K562 (cell line): ENCODE measurements at regions not wholly inside any gene's neighbourhood (a gene's known extent, or its start where the extent isn't known, plus 50 kb on each side); places are given as distances from the start of the nearest gene placed in this dataset.
A peak's percentile ranks its signal among the peaks of the same experiment; 100 is the strongest.

Experiments
- ATAC-seq: fragments of 200-7000 bp; cut with Tn5 transposase; 3 replicates; pipeline ENCODE4 v1.9.1; 2020; ENCODE audit warnings: moderate library complexity
- BruUV-seq: library from RNA; stranded (reverse); fragments of 400-500 nt; replicated peaks from 2 replicates; lab custom pipeline; 2021; lab: Mats Ljungman, UMichigan
- CTCF ChIA-PET: fragments of 300-600 bp; formaldehyde crosslinking; extraction: SDS; loops from one replicate; lab custom pipeline; 2021; ENCODE audit warnings: low intra/inter-chr PET ratio; lab: Yijun Ruan, JAX
- POLR2A ChIA-PET: fragments of 300-600, 350-650 bp; sonication (Branson Sonifier 250); formaldehyde crosslinking; extraction: SDS; loops from one replicate; lab custom pipeline; 2021; ENCODE audit warnings: antibody characterized with exemption, inconsistent platforms; lab: Yijun Ruan, JAX
- DNase-seq, 4 experiments: peaks; one replicate each; pipeline versions ENCODE4 v3.0.0 to v3.0.0-alpha.2; 2011 to 2018; ENCODE audit warnings: low spot score in 3 of 4, mixed read lengths in 3 of 4; ENCODE audit errors: extremely low read depth in 1 of 4
- FAIRE-seq: peaks from 2 replicates; lab custom pipeline; 2011; peaks lifted over from hg19 to GRCh38; lab: Jason Lieb, UNC
- H2AFZ ChIP-seq: 2 replicates; pipeline ENCODE4 v1.6.0; 2011; ENCODE audit warnings: low read depth, low read length, control low read depth, inconsistent platforms
- H3K27ac ChIP-seq: fragments of 200-600 bp; 3 replicates; pipeline ENCODE4 v1.8.0; 2011; ENCODE audit warnings: low read depth, mild to moderate bottlenecking, control low read depth, inconsistent platforms, low read length, moderate library complexity, mixed read lengths; ENCODE audit errors: extremely low read depth
- H3K27me3 ChIP-seq, 2 experiments: fragments of 300-600 bp in 1 of 2; 2 replicates in 1 of 2; 3 replicates in 1 of 2; pipeline versions ENCODE4 v1.6.0 to v1.8.0; 2011; ENCODE audit warnings: inconsistent platforms in 2 of 2, low read length in 2 of 2, mild to moderate bottlenecking in 1 of 2, mixed read lengths in 1 of 2, moderate library complexity in 1 of 2; ENCODE audit not compliant: control insufficient read depth in 2 of 2, insufficient read depth in 2 of 2
- H3K36me3 ChIP-seq: fragments of 300-600 bp; 3 replicates; pipeline ENCODE4 v1.8.0; 2011; ENCODE audit warnings: mild to moderate bottlenecking, low read length, inconsistent platforms; ENCODE audit not compliant: control insufficient read depth, insufficient read depth
- H3K4me1 ChIP-seq, 2 experiments: fragments of 200-600 bp in 1 of 2; replicated peaks in 1 of 2; 2 replicates in 1 of 2; 3 replicates in 1 of 2; pipeline versions ENCODE4 v1.5.1 to v1.8.0; 2011; ENCODE audit warnings: inconsistent platforms in 2 of 2, low read length in 2 of 2, mild to moderate bottlenecking in 1 of 2, mixed read lengths in 1 of 2, moderate library complexity in 1 of 2; ENCODE audit not compliant: control insufficient read depth in 2 of 2, insufficient read depth in 2 of 2
- H3K4me2 ChIP-seq: 2 replicates; pipeline ENCODE4 v1.6.1; 2011; ENCODE audit warnings: low read length, control low read depth, inconsistent platforms, mixed read lengths; ENCODE audit not compliant: insufficient read depth
- H3K4me3 ChIP-seq: fragments of 200-600 bp; sonication (generic), shearing (Covaris generic); 2 replicates; pipeline ENCODE4 v1.5.1; 2016; ENCODE audit warnings: control low read depth, inconsistent platforms
- H3K79me2 ChIP-seq: fragments of 200-600 bp; 3 replicates; pipeline ENCODE4 v1.8.0; 2011; ENCODE audit warnings: low read length, inconsistent platforms; ENCODE audit not compliant: control insufficient read depth, insufficient read depth
- H3K9ac ChIP-seq, 2 experiments: 2 replicates each; pipeline versions ENCODE4 v1.6.0 to v1.6.1; 2011; ENCODE audit warnings: low read depth in 2 of 2, low read length in 2 of 2, control low read depth in 1 of 2, inconsistent platforms in 1 of 2, mild to moderate bottlenecking in 1 of 2, mixed read lengths in 1 of 2; ENCODE audit not compliant: insufficient read depth in 1 of 2
- H3K9me1 ChIP-seq: one replicate; pipeline ENCODE4 v1.6.0; 2011; ENCODE audit warnings: inconsistent platforms, mild to moderate bottlenecking, low read length, moderate library complexity; ENCODE audit not compliant: control insufficient read depth, insufficient read depth
- H3K9me3 ChIP-seq: replicated peaks from 2 replicates; pipeline ENCODE4 v1.5.1; 2011; ENCODE audit warnings: low read depth, low read length, inconsistent platforms; ENCODE audit not compliant: control insufficient read depth, insufficient read depth
- H4K20me1 ChIP-seq: replicated peaks from 2 replicates; pipeline ENCODE4 v1.6.1; 2011; ENCODE audit warnings: low read length, inconsistent platforms, mixed read lengths; ENCODE audit not compliant: control insufficient read depth, insufficient read depth
- BRD4 ChIP-seq: fragments of 200-600 bp; sonication (generic); IDR thresholded peaks from 2 replicates; pipeline ENCODE4 v1.6.1; 2017; ENCODE audit warnings: inconsistent platforms
- CHD4 ChIP-seq: fragments of 200-600 bp; sonication (generic); IDR thresholded peaks from 3 replicates; pipeline ENCODE4 v1.6.1; 2012; ENCODE audit warnings: low read depth, mild to moderate bottlenecking, mixed read lengths, low read length, inconsistent platforms; ENCODE audit not compliant: insufficient read depth, insufficient replicate concordance, poor library complexity, severe bottlenecking
- CLOCK ChIP-seq: fragments of 250-450 bp; sonication (Bioruptor Pico); IDR thresholded peaks from 2 replicates; pipeline ENCODE4 v1.4.0; 2020; ENCODE audit warnings: mild to moderate bottlenecking, moderate library complexity, borderline replicate concordance
- FOXA3 ChIP-seq, 2 experiments: fragments of 450-650 bp in 1 of 2; sonication (generic) in 1 of 2; formaldehyde crosslinking; IDR thresholded peaks in 1 of 2; conservative IDR thresholded peaks in 1 of 2; 2 replicates each; pipeline versions ENCODE4 v1.4.0 to v1.8.0; 2020 to 2022; ENCODE audit warnings: mild to moderate bottlenecking in 2 of 2, missing genetic modification reagents in 1 of 2
- KLF1 ChIP-seq: fragments of 450-650 bp; IDR thresholded peaks from 2 replicates; pipeline ENCODE4 v1.6.1; 2016; ENCODE audit warnings: missing genetic modification characterization, missing compliant biosample characterization
- KLF10 ChIP-seq: fragments of 250-450 bp; sonication (Bioruptor Pico); IDR thresholded peaks from 2 replicates; pipeline ENCODE4 v1.6.1; 2021; ENCODE audit warnings: matching md5 sums
- MCM3 ChIP-seq: fragments of 450-650 bp; IDR thresholded peaks from 2 replicates; pipeline ENCODE4 v1.6.1; 2016
- SRSF7 ChIP-seq: fragments of 200-400 bp; formaldehyde crosslinking; optimal IDR thresholded peaks from 2 replicates; pipeline ENCODE3; 2017; ENCODE audit warnings: mild to moderate bottlenecking, low read depth, low read length
- ZBTB33 ChIP-seq: sonication (generic); formaldehyde crosslinking; IDR thresholded peaks from 2 replicates; pipeline ENCODE4 v1.8.1; 2023; ENCODE audit warnings: mild to moderate bottlenecking, missing genetic modification reagents
- ZBTB9 ChIP-seq: fragments of 450-650 bp; formaldehyde crosslinking; IDR thresholded peaks from 2 replicates; pipeline ENCODE4 v1.4.0; 2020; ENCODE audit warnings: mild to moderate bottlenecking, moderate library complexity
- ZNF395 ChIP-seq: fragments of 200-800 bp; sonication (Bioruptor generic); IDR thresholded peaks from 2 replicates; pipeline ENCODE4 v1.6.1; 2017; ENCODE audit warnings: missing genetic modification characterization, missing compliant biosample characterization
- WGBS: fragments of 100-300 bp; shearing (Covaris generic); methylation state at CpG from one replicate; pipeline ENCODE4 v1.1.6; 2016; ENCODE audit warnings: low coverage, mixed read lengths; ENCODE audit not compliant: insufficient coverage; ENCODE audit errors: missing lambda C conversion rate; 5-methylcytosine and 5-hydroxymethylcytosine counted together
- in situ Hi-C: fragments of 300-500 bp; cut with MboI; formaldehyde crosslinking; loops from 4 replicates; pipeline ENCODE4 v1.15.0; 2018; ENCODE audit warnings: inconsistent platforms, mixed read lengths
- intact Hi-C: fragments of 100-400 bp; cut with micrococcal nuclease; formaldehyde crosslinking; loops from 2 replicates; pipeline ENCODE4 v1.14.2; 2022

- H3K27ac ChIP-seq, result peak overlapping the region; percentile 41; the same call in 2 of the 3 replicates
- intact Hi-C loops, result loop anchor here (5.0 kb wide), 1 partner anchor 36 kb away; no protein-coding TSS in a partner anchor
- ATAC-seq (peak; percentile 38), DNase-seq (no peak), FAIRE-seq (peak; percentile 35)
- no peaks in the 10 kb centered on the region for H3K36me3 ChIP-seq
- H3K9ac ChIP-seq, result no peak overlapping the region
- no peaks in the 10 kb centered on the region for H3K79me2 ChIP-seq
- H4K20me1 ChIP-seq, result no peaks in the 10 kb centered on the region
- H2AFZ ChIP-seq, result peak overlapping the region; percentile 29
- ChIA-PET CTCF (no interaction called here), POLR2A (interaction anchor here (0.6 to 1.0 kb wide), 3 partner anchors 16 to 38 kb away, joined by 3 read pairs; no protein-coding TSS in a partner anchor)
- H3K4me2 ChIP-seq, result peak overlapping the region; percentile 46; the same call in 1 of the 2 replicates
- BruUV-seq, result no TSS peak
- H3K27me3 ChIP-seq, result no peaks in the 10 kb centered on the region
- in situ Hi-C loops, result no loop called here
- no peaks in the 10 kb centered on the region for H3K9me1 ChIP-seq
- peaks cover 8 to 23% of the 10 kb centered on the region in 2 experiments for H3K4me1 ChIP-seq
- WGBS, result 58% methylated on average over 7 of the region's 7 CpGs
- H3K9me3 ChIP-seq, result no peaks in the 10 kb centered on the region
- H3K4me3 ChIP-seq, result no peak overlapping the region
- TF ChIP-seq CLOCK (CRISPR knock-in tag), result no peak
- no peak for TF ChIP-seq KLF1 (tag)
- peak; percentile 40; the same call in 1 of the 2 replicates for TF ChIP-seq ZNF395 (CRISPR knock-in tag)
- TF ChIP-seq KLF10 (CRISPR knock-in tag), result no peak
- TF ChIP-seq BRD4, result 0 out of 2 replicates have a peak, but pooled peaks have one; percentile 52
- TF ChIP-seq ZBTB9 (CRISPR knock-in tag), result 0 out of 2 replicates have a peak, but pooled peaks have one; percentile 11
- peak; percentile 59; the same call in 1 of the 2 replicates for TF ChIP-seq ZBTB33 (CRISPR knock-in tag)
- TF ChIP-seq FOXA3 (CRISPR knock-in tag; conservative IDR thresholded peaks at IDR 0.05 in 1 of 2, IDR thresholded peaks at IDR 0.05 in 1 of 2), result no peak
- peak; percentile 21 for TF ChIP-seq CHD4
- no peak for TF ChIP-seq SRSF7
- no peak for TF ChIP-seq MCM3
Observed at GRCh38 chr15:92848464-92848851, 51.7 kb upstream of the CHD2 start.
